ENCODE measurements at regions not wholly inside any gene's neighbourhood (a gene's known extent, or its start where the extent isn't known, plus 50 kb on each side); places are given as distances from the start of the nearest gene placed in this dataset.

- TF ChIP-seq CTCF (IDR thresholded peaks at IDR 0.05; ENCODE audit: low read depth, low read length) (no peak), POLR2A (IDR thresholded peaks at IDR 0.05; ENCODE audit: extremely low read depth, insufficient read length) (no peak), MAX (IDR thresholded peaks at IDR 0.05; ENCODE audit: low read depth, low read length) (no peak), MYC (IDR thresholded peaks at IDR 0.05; ENCODE audit: low read depth, low read length) (no peak)
Measured at GRCh38 chr11:71158936-71159335, 93.4 kb downstream of the SHANK2 start.

Measured in NB4 (cell line).